K562 (cell line): ENCODE measurements at regions not wholly inside any gene's neighbourhood (a gene's known extent, or its start where the extent isn't known, plus 50 kb on each side); places are given as distances from the start of the nearest gene placed in this dataset.

ENCODE experiments used
- RBFOX2 ChIP-seq: fragments of 200-400 bp; formaldehyde crosslinking; IDR thresholded peaks from 2 replicates; pipeline ENCODE4 v1.6.1; 2017; ENCODE audit warnings: low read depth, mild to moderate bottlenecking, low read length, moderate library complexity
- TF ChIP-seq, protein P1 (sequence below), 3 experiments: IDR thresholded peaks in 2 of 3; conservative IDR thresholded peaks in 1 of 3; 2 replicates each; pipeline ENCODE4 v1.5.1; 2011 to 2012; ENCODE audit warnings: low read length in 3 of 3, mild to moderate bottlenecking in 3 of 3, control low read depth in 2 of 3, improper control_type of control experiment in 1 of 3, inconsistent platforms in 1 of 3, low read depth in 1 of 3, mixed read lengths in 1 of 3, moderate library complexity in 1 of 3; ENCODE audit not compliant: insufficient read depth in 2 of 3
- TF ChIP-seq, protein P2 (sequence below), 2 experiments: fragments of 450-650 bp; IDR thresholded peaks; 2 replicates each; pipeline ENCODE4 v1.6.1; 2018; ENCODE audit warnings: mild to moderate bottlenecking in 2 of 2, low read depth in 1 of 2; ENCODE audit not compliant: partially characterized antibody in 2 of 2

DNA sequence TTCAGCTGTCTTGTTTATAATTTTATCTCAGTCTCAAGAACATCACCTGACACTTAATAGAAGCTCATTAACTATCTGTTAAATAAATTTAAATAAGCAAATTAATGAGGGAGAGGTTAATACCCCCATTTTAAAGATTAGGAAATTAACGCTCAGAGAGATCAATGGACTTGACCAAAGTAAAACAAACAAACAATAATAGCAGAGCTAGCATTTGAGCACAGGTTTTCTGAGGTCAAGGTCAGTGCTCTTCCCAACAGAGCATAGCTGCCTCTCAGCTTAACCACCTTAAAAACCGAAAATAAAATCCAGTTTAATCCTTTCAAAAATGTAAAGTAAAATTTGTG is 196.6 kb upstream of the BCL6 start:
- TF ChIP-seq, protein P1, sequence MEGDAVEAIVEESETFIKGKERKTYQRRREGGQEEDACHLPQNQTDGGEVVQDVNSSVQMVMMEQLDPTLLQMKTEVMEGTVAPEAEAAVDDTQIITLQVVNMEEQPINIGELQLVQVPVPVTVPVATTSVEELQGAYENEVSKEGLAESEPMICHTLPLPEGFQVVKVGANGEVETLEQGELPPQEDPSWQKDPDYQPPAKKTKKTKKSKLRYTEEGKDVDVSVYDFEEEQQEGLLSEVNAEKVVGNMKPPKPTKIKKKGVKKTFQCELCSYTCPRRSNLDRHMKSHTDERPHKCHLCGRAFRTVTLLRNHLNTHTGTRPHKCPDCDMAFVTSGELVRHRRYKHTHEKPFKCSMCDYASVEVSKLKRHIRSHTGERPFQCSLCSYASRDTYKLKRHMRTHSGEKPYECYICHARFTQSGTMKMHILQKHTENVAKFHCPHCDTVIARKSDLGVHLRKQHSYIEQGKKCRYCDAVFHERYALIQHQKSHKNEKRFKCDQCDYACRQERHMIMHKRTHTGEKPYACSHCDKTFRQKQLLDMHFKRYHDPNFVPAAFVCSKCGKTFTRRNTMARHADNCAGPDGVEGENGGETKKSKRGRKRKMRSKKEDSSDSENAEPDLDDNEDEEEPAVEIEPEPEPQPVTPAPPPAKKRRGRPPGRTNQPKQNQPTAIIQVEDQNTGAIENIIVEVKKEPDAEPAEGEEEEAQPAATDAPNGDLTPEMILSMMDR (IDR thresholded peaks at IDR 0.05 in 2 of 3, conservative IDR thresholded peaks at IDR 0.05 in 1 of 3; ENCODE audit: insufficient read depth in 2 of 3, low read depth in 1 of 3, low read length in 3 of 3) = no peak
- no peak for TF ChIP-seq RBFOX2
- TF ChIP-seq, protein P2, sequence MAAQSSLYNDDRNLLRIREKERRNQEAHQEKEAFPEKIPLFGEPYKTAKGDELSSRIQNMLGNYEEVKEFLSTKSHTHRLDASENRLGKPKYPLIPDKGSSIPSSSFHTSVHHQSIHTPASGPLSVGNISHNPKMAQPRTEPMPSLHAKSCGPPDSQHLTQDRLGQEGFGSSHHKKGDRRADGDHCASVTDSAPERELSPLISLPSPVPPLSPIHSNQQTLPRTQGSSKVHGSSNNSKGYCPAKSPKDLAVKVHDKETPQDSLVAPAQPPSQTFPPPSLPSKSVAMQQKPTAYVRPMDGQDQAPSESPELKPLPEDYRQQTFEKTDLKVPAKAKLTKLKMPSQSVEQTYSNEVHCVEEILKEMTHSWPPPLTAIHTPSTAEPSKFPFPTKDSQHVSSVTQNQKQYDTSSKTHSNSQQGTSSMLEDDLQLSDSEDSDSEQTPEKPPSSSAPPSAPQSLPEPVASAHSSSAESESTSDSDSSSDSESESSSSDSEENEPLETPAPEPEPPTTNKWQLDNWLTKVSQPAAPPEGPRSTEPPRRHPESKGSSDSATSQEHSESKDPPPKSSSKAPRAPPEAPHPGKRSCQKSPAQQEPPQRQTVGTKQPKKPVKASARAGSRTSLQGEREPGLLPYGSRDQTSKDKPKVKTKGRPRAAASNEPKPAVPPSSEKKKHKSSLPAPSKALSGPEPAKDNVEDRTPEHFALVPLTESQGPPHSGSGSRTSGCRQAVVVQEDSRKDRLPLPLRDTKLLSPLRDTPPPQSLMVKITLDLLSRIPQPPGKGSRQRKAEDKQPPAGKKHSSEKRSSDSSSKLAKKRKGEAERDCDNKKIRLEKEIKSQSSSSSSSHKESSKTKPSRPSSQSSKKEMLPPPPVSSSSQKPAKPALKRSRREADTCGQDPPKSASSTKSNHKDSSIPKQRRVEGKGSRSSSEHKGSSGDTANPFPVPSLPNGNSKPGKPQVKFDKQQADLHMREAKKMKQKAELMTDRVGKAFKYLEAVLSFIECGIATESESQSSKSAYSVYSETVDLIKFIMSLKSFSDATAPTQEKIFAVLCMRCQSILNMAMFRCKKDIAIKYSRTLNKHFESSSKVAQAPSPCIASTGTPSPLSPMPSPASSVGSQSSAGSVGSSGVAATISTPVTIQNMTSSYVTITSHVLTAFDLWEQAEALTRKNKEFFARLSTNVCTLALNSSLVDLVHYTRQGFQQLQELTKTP (IDR thresholded peaks at IDR 0.05; ENCODE audit: low read depth in 1 of 2, partially characterized antibody in 2 of 2) = no peak
